RPMI8226 (cell line): ENCODE measurements at regions not wholly inside any gene's neighbourhood (a gene's known extent, or its start where the extent isn't known, plus 50 kb on each side); places are given as distances from the start of the nearest gene placed in this dataset.
A peak's percentile ranks its signal among the peaks of the same experiment; 100 is the strongest.

Experiments used
- DNase-seq: peaks from one replicate; pipeline ENCODE4 v3.0.0-alpha.2; 2015

GRCh38 chr6:164418262-164418588, 891.2 kb downstream of the C6orf118 start:
- no peak for DNase-seq

GRCh38 chr6:164417537-164418261, 891.7 kb downstream of the C6orf118 start:
- DNase-seq: no peak

- no peak for DNase-seq
Measured at GRCh38 chr6:164415832-164416563, 893.4 kb downstream of the C6orf118 start.

GRCh38 chr6:164414695-164415094, 894.7 kb downstream of the C6orf118 start:
- DNase-seq: no peak

- DNase-seq: no peak
Measured at GRCh38 chr6:164412566-164412965, 896.8 kb downstream of the C6orf118 start.

GRCh38 chr6:164410017-164410416, 899.4 kb downstream of the C6orf118 start:
- no peak for DNase-seq

- DNase-seq: peak; percentile 17
Measured at GRCh38 chr6:164409309-164410009, 899.9 kb downstream of the C6orf118 start.

GRCh38 chr6:164408868-164409267, 900.5 kb downstream of the C6orf118 start:
- DNase-seq: no peak

GRCh38 chr6:164404812-164405488, 904.5 kb downstream of the C6orf118 start:
- no peak for DNase-seq

- DNase-seq: no peak
Measured at GRCh38 chr6:164401871-164402270, 907.5 kb downstream of the C6orf118 start.

GRCh38 chr6:164398647-164399046, 910.8 kb downstream of the C6orf118 start:
- no peak for DNase-seq

- DNase-seq: peak; percentile 49
Measured at GRCh38 chr6:164396071-164397047, 913.0 kb downstream of the C6orf118 start.

GRCh38 chr6:164379795-164380194, 929.6 kb downstream of the C6orf118 start:
- DNase-seq: no peak

GRCh38 chr6:164378330-164378729, 931.1 kb downstream of the C6orf118 start:
- no peak for DNase-seq

- DNase-seq: no peak
Measured at GRCh38 chr6:164377348-164377918, 932.0 kb downstream of the C6orf118 start.

GRCh38 chr6:164370773-164371172, 938.6 kb downstream of the C6orf118 start:
- DNase-seq: no peak

GRCh38 chr6:164359441-164359840, 944.9 kb downstream of the QKI start:
- no peak for DNase-seq

GRCh38 chr6:164359036-164359435, 944.5 kb downstream of the QKI start:
- no peak for DNase-seq

GRCh38 chr6:164356814-164357213, 942.3 kb downstream of the QKI start:
- DNase-seq: no peak

GRCh38 chr6:164347455-164347854, 932.9 kb downstream of the QKI start:
- no peak for DNase-seq

- no peak for DNase-seq
Measured at GRCh38 chr6:164346631-164347030, 932.1 kb downstream of the QKI start.
